Gastroesophageal sphincter (tissue), 3 donors: ENCODE measurements at regions not wholly inside any gene's neighbourhood (a gene's known extent, or its start where the extent isn't known, plus 50 kb on each side); places are given as distances from the start of the nearest gene placed in this dataset.

ENCODE experiments used
- CTCF ChIP-seq, 4 experiments: fragments of 200-600 bp in 2 of 4; fragments of 450-650 bp in 2 of 4; sonication (generic) in 1 of 4; IDR thresholded peaks; one replicate each; pipeline ENCODE4 v1.5.1; 2017 to 2019; ENCODE audit warnings: antibody characterized with exemption in 4 of 4, mild to moderate bottlenecking in 2 of 4, moderate library complexity in 2 of 4
- POLR2A ChIP-seq, 2 donors: fragments of 450-650 bp; IDR thresholded peaks; one replicate each; pipeline ENCODE4 v1.6.1; 2017; ENCODE audit warnings: antibody characterized with exemption in 2 of 2, mild to moderate bottlenecking in 2 of 2, moderate library complexity in 1 of 2
- POLR2AphosphoS5 ChIP-seq: sonication (generic); formaldehyde crosslinking; IDR thresholded peaks from one replicate; pipeline ENCODE4 v1.6.1; 2017; ENCODE audit warnings: antibody characterized with exemption

GRCh38 chr22:27540247-27540646, 261.3 kb downstream of the MN1 start:
- TF ChIP-seq CTCF (IDR thresholded peaks at IDR 0.05) (no peak), POLR2A (IDR thresholded peaks at IDR 0.05) (no peak), POLR2AphosphoS5 (no peak)
